Natural killer cell (primary cell): ENCODE measurements at regions not wholly inside any gene's neighbourhood (a gene's known extent, or its start where the extent isn't known, plus 50 kb on each side); places are given as distances from the start of the nearest gene placed in this dataset.

Experiments used
- ATAC-seq, 3 donors: fragments of 150-1000 bp in 2 of 3; fragments of 200-7000 bp in 1 of 3; cut with Tn5 transposase; 1 replicate in 1 of 3; 2 replicates in 2 of 3; pipeline ENCODE4 v1.10.0; 2021; ENCODE audit warnings: mild to moderate bottlenecking in 2 of 3, moderate library complexity in 2 of 3
- DNase-seq, 2 donors: peaks; one replicate each; pipeline versions ENCODE4 v3.0.0 to v3.0.0-alpha.2; 2013 to 2021; ENCODE audit warnings: mixed read lengths in 1 of 2
- H3K27ac ChIP-seq: one replicate; pipeline ENCODE4 v1.5.1; 2013; ENCODE audit warnings: mild to moderate bottlenecking, low read length
- H3K27me3 ChIP-seq: one replicate; pipeline ENCODE4 v1.6.1; 2013; ENCODE audit warnings: low read length; ENCODE audit not compliant: control insufficient read depth, insufficient read depth
- H3K36me3 ChIP-seq: one replicate; pipeline ENCODE4 v1.6.1; 2013; ENCODE audit warnings: low read length; ENCODE audit not compliant: control insufficient read depth, insufficient read depth
- H3K4me1 ChIP-seq: one replicate; pipeline ENCODE4 v1.6.1; 2013; ENCODE audit warnings: low read length; ENCODE audit not compliant: control insufficient read depth, insufficient read depth
- H3K4me3 ChIP-seq: one replicate; pipeline ENCODE4 v1.5.1; 2013; ENCODE audit warnings: low read length
- H3K9me3 ChIP-seq: one replicate; pipeline ENCODE4 v1.6.1; 2013; ENCODE audit warnings: low read length; ENCODE audit not compliant: control insufficient read depth, insufficient read depth
- H3K27ac Mint-ChIP-seq, 2 donors: one replicate each; pipeline ENCODE4 v1.8.0; 2022; ENCODE audit warnings: mild to moderate bottlenecking in 2 of 2, mixed read lengths in 2 of 2, moderate library complexity in 1 of 2
- H3K27me3 Mint-ChIP-seq, 2 donors: one replicate each; pipeline ENCODE4 v1.8.0; 2022; ENCODE audit warnings: low read depth in 2 of 2, mixed read lengths in 2 of 2
- H3K36me3 Mint-ChIP-seq: one replicate; pipeline ENCODE4 v1.8.0; 2022; ENCODE audit warnings: mixed read lengths
- H3K4me1 Mint-ChIP-seq, 2 donors: one replicate each; pipeline ENCODE4 v1.8.0; 2022; ENCODE audit warnings: mixed read lengths in 2 of 2
- H3K4me3 Mint-ChIP-seq: one replicate; pipeline ENCODE4 v1.8.0; 2022; ENCODE audit warnings: mild to moderate bottlenecking, moderate library complexity, mixed read lengths
- H3K9me3 Mint-ChIP-seq, 2 donors: one replicate each; pipeline ENCODE4 v1.8.0; 2022; ENCODE audit warnings: mixed read lengths in 2 of 2
- CTCF ChIP-seq: fragments of 200-600 bp; IDR thresholded peaks from one replicate; pipeline ENCODE4 v1.8.0; 2022; ENCODE audit warnings: antibody characterized with exemption
- WGBS: methylation state at CpG from one replicate; pipeline ENCODE4 v1.1.7; 2013; ENCODE audit warnings: missing lambda C conversion rate; ENCODE audit not compliant: insufficient coverage; 5-methylcytosine and 5-hydroxymethylcytosine counted together
- intact Hi-C: fragments of 100-400 bp; cut with micrococcal nuclease; formaldehyde crosslinking; loops from one replicate; pipeline ENCODE4 v1.14.2; 2022

GRCh38 chr4:59818656-59819055 lies 1381.5 kb upstream of the ADGRL3 start:
- H3K36me3 ChIP-seq: no peaks in the 10 kb centered on the region
- 24% methylated on average over 3 of the region's 7 CpGs for WGBS
- peak overlapping the region; percentile 20 for H3K4me3 ChIP-seq
- H3K27ac Mint-ChIP-seq: no peak overlapping the region
- H3K27me3 ChIP-seq: no peaks in the 10 kb centered on the region
- H3K27ac ChIP-seq: no peak overlapping the region
- peaks cover 2 to 6% of the 10 kb centered on the region in 2 donors for H3K9me3 Mint-ChIP-seq
- peak overlapping the region; percentile 56 for H3K4me3 Mint-ChIP-seq
- no peak for TF ChIP-seq CTCF
- H3K27me3 Mint-ChIP-seq: no peaks in the 10 kb centered on the region
- peak in 1 of 2 donors; percentile 4 for DNase-seq
- H3K4me1 ChIP-seq: no peaks in the 10 kb centered on the region
- H3K4me1 Mint-ChIP-seq: no peaks in the 10 kb centered on the region
- no peaks in the 10 kb centered on the region for H3K9me3 ChIP-seq
- ATAC-seq: peak in 1 of 3 donors; percentile 46
- H3K36me3 Mint-ChIP-seq: no peaks in the 10 kb centered on the region
- intact Hi-C loops: no loop called here

GRCh38 chr4:59823311-59823710 lies 1376.8 kb upstream of the ADGRL3 start:
- no peaks in the 10 kb centered on the region for H3K36me3 ChIP-seq
- Mint-ChIP-seq H3K9me3 (peaks cover 6 to 8% of the 10 kb centered on the region in 2 donors), H3K27ac (no peak overlapping the region), H3K27me3 (no peaks in the 10 kb centered on the region), H3K4me1 (no peaks in the 10 kb centered on the region), H3K36me3 (no peaks in the 10 kb centered on the region), H3K4me3 (no peak overlapping the region)
- no peak overlapping the region for H3K27ac ChIP-seq
- no peak for ATAC-seq
- no peaks in the 10 kb centered on the region for H3K4me1 ChIP-seq
- no peak overlapping the region for H3K4me3 ChIP-seq
- TF ChIP-seq CTCF: no peak
- 79% methylated on average over 2 of the region's 2 CpGs for WGBS
- no peaks in the 10 kb centered on the region for H3K9me3 ChIP-seq
- H3K27me3 ChIP-seq: no peaks in the 10 kb centered on the region
- intact Hi-C loops: no loop called here
- DNase-seq: no peak

- H3K27ac ChIP-seq: no peak overlapping the region
- TF ChIP-seq CTCF: no peak
- ATAC-seq (no peak), DNase-seq (no peak)
- H3K36me3 Mint-ChIP-seq: no peaks in the 10 kb centered on the region
- no peaks in the 10 kb centered on the region for H3K4me1 Mint-ChIP-seq
- H3K4me1 ChIP-seq: no peaks in the 10 kb centered on the region
- H3K27me3 Mint-ChIP-seq: no peaks in the 10 kb centered on the region
- no peaks in the 10 kb centered on the region for H3K9me3 ChIP-seq
- no peaks in the 10 kb centered on the region for H3K27me3 ChIP-seq
- intact Hi-C loops: no loop called here
- WGBS: 60% methylated on average over 5 of the region's 6 CpGs
- no peak overlapping the region for H3K4me3 ChIP-seq
- no peak overlapping the region for H3K27ac Mint-ChIP-seq
- no peaks in the 10 kb centered on the region for H3K36me3 ChIP-seq
- peaks cover 8 to 9% of the 10 kb centered on the region in 2 donors for H3K9me3 Mint-ChIP-seq
- H3K4me3 Mint-ChIP-seq: no peak overlapping the region
Observed at GRCh38 chr4:59825104-59825503, 1375.0 kb upstream of the ADGRL3 start.

- Mint-ChIP-seq H3K36me3 (no peaks in the 10 kb centered on the region), H3K4me3 (no peak overlapping the region), H3K27ac (no peak overlapping the region), H3K9me3 (peaks cover 5 to 14% of the 10 kb centered on the region in 2 donors), H3K27me3 (no peaks in the 10 kb centered on the region), H3K4me1 (no peaks in the 10 kb centered on the region)
- Histone ChIP-seq H3K9me3 (no peaks in the 10 kb centered on the region), H3K4me3 (no peak overlapping the region), H3K27ac (no peak overlapping the region), H3K36me3 (no peaks in the 10 kb centered on the region), H3K27me3 (no peaks in the 10 kb centered on the region), H3K4me1 (no peaks in the 10 kb centered on the region)
- TF ChIP-seq CTCF: no peak
- DNase-seq (no peak), ATAC-seq (no peak)
- intact Hi-C loops: no loop called here
- WGBS: 84% methylated on average over 2 of the region's 2 CpGs
Observed at GRCh38 chr4:59831746-59832145, 1368.4 kb upstream of the ADGRL3 start.
